GM21526 (cell line): ENCODE measurements at regions not wholly inside any gene's neighbourhood (a gene's known extent, or its start where the extent isn't known, plus 50 kb on each side); places are given as distances from the start of the nearest gene placed in this dataset.

ENCODE experiments used
- ATAC-seq: cut with Tn5 transposase; IDR thresholded peaks from one replicate; pipeline ENCODE4 v1.9.1; 2021; ENCODE audit warnings: moderate library complexity; ENCODE audit not compliant: unreplicated experiment, low FRiP score

GRCh38 chr6:40274058-40274457, 313.1 kb downstream of the LRFN2 start:
- ATAC-seq, result no peak

GRCh38 chr6:40268614-40269013, 318.6 kb downstream of the LRFN2 start:
- no peak for ATAC-seq

- no peak for ATAC-seq
Observed at GRCh38 chr6:40268166-40268565, 319.0 kb downstream of the LRFN2 start.

GRCh38 chr6:40265615-40266014, 321.5 kb downstream of the LRFN2 start:
- ATAC-seq, result no peak

GRCh38 chr6:40263970-40264369, 323.2 kb downstream of the LRFN2 start:
- no peak for ATAC-seq

GRCh38 chr6:40262363-40262762, 324.8 kb downstream of the LRFN2 start:
- ATAC-seq, result no peak

- no peak for ATAC-seq
Observed at GRCh38 chr6:40258531-40258930, 324.3 kb upstream of the MOCS1 start.

- ATAC-seq, result no peak
Observed at GRCh38 chr6:40256831-40257230, 322.6 kb upstream of the MOCS1 start.

- no peak for ATAC-seq
Observed at GRCh38 chr6:40256224-40256623, 322.0 kb upstream of the MOCS1 start.

- no peak for ATAC-seq
Observed at GRCh38 chr6:40253420-40253819, 319.2 kb upstream of the MOCS1 start.

- ATAC-seq, result no peak
Observed at GRCh38 chr6:40252531-40253258, 318.4 kb upstream of the MOCS1 start.

GRCh38 chr6:40251637-40252300, 317.5 kb upstream of the MOCS1 start:
- ATAC-seq, result no peak

GRCh38 chr6:40249935-40250334, 315.7 kb upstream of the MOCS1 start:
- ATAC-seq, result no peak

GRCh38 chr6:40247516-40248115, 313.4 kb upstream of the MOCS1 start:
- ATAC-seq, result no peak

GRCh38 chr6:40244699-40245098, 310.4 kb upstream of the MOCS1 start:
- no peak for ATAC-seq

- ATAC-seq, result no peak
Observed at GRCh38 chr6:40232698-40233097, 298.4 kb upstream of the MOCS1 start.

- ATAC-seq, result no peak
Observed at GRCh38 chr6:40227735-40228134, 293.5 kb upstream of the MOCS1 start.

GRCh38 chr6:40222354-40222753, 288.1 kb upstream of the MOCS1 start:
- no peak for ATAC-seq

- ATAC-seq, result no peak
Observed at GRCh38 chr6:40219799-40220198, 285.5 kb upstream of the MOCS1 start.

- no peak for ATAC-seq
Observed at GRCh38 chr6:40210628-40211056, 276.4 kb upstream of the MOCS1 start.

- ATAC-seq, result no peak
Observed at GRCh38 chr6:40205801-40206200, 271.5 kb upstream of the MOCS1 start.

GRCh38 chr6:40205004-40205403, 270.7 kb upstream of the MOCS1 start:
- ATAC-seq, result no peak
